ENCODE measurements at regions not wholly inside any gene's neighbourhood (a gene's known extent, or its start where the extent isn't known, plus 50 kb on each side); places are given as distances from the start of the nearest gene placed in this dataset.
"Not testable (repeated sequence)": the region's sequence is repeated elsewhere in the genome, so short reads cannot be mapped to it uniquely, and the experiment has no call there.

DNA sequence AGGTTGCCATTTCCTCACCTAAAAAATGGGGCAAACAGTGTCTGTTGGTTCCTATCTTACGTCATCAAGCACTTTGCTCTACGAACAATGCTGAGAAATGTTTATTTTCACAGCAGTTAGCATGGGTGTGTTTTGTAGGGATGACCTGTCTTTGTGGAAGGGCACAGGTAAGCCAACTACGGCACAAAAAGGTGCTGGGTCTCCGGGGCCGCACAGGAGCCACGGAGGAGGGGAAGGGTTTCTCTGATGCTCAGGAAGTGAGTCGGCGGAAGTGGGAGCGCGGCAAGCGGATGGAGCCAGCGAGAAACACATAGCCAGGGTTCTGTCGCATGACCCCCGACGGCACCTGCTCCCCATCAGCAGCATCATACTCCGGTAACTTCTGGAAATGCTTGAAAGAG, 65.6 kb upstream of the TCL1B start:
- Histone ChIP-seq H3K4me1 (peaks cover 18% of the 10 kb centered on the region), H3K4me2 (no peak overlapping the region), H3K9ac (no peak overlapping the region), H3K4me3 (no peak overlapping the region), H3K9me3 (peaks cover 17% of the 10 kb centered on the region), H3K27me3 (no peaks in the 10 kb centered on the region), H3K36me3 (no peaks in the 10 kb centered on the region), H3K27ac (no peak overlapping the region), H4K20me1 (no peaks in the 10 kb centered on the region)
- no peak for TF ChIP-seq Cebpa-rat (IDR thresholded peaks at IDR 0.05)

DNA sequence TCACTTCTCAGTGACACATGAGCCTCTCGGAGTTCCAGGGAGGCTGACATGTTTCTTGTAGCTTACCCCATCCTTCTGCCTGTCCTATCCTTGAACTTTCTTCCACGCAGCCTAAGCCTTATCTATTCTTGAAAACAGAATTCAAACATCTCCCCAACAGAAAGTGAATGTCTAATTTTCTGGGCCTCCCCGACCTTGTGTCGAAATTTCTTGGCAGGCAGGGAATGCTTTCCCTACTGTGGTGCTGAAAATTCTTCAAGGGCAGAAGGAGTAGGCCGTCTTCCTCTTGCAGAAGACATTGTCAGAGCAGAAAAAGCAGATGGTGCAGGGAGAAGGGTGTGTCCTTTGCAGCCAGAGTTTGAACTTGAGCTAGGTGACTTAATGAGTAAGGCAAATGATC, 63.0 kb upstream of the TCL1B start:
- no peak overlapping the region for H3K27ac ChIP-seq
- no peaks in the 10 kb centered on the region for H3K27me3 ChIP-seq
- H3K4me3 ChIP-seq: no peak overlapping the region
- H3K4me1 ChIP-seq: peaks cover 30% of the 10 kb centered on the region
- no peak overlapping the region for H3K9ac ChIP-seq
- peak overlapping the region; percentile 39 for H3K4me2 ChIP-seq
- no peak for TF ChIP-seq Cebpa-rat (IDR thresholded peaks at IDR 0.05)
- peaks cover 23% of the 10 kb centered on the region for H3K9me3 ChIP-seq
- no peaks in the 10 kb centered on the region for H3K36me3 ChIP-seq
- H4K20me1 ChIP-seq: no peaks in the 10 kb centered on the region

DNA sequence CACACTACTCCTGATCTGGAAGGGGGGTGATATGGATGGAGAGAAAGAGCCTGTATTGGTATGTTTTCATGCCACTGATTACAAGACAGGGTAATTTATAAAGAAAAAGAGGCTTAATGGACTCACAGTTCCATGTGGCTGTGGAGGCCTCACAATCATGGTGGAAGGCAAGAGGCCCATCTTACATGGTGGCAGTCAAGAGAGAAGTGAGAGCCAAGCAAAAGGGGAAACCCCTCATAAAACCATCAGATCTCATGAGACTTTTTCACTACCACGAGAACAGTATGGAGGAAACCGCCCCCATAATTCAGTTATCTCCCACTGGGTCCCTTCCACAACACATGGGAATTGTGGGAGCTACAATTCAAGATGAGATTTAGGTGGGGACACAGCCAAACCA, 60.5 kb upstream of the TCL1B start:
- not testable (repeated sequence) for H4K20me1 ChIP-seq

DNA sequence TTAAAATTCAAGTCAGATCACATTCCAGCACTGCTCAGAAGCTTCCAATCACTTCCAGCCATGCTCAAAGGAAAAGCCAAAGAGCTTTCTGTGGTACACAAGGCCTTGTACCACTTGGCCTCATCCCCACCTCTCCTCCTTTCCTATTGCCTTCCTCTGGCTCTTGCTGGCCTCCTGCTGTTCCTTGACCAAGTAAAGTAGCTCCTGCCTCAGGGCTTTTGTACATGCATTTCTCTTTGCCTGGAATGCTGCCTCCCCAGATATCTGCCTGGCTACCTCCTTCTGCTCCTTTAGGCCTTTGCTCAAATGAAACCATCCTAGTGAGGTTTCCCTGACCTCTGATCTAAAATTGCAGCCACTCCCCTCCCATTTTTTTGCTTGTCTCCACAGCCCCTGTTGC, 51.2 kb upstream of the TCL1B start:
- peaks cover 33% of the 10 kb centered on the region for H3K9me3 ChIP-seq
- H3K4me2 ChIP-seq: no peak overlapping the region
- H3K36me3 ChIP-seq: 0 out of 2 replicates have a peak, but pooled peaks cover 5% of the 10 kb centered on the region
- no peak overlapping the region for H3K4me3 ChIP-seq
- H3K27me3 ChIP-seq: no peaks in the 10 kb centered on the region
- no peak overlapping the region for H3K27ac ChIP-seq
- TF ChIP-seq Cebpa-rat (IDR thresholded peaks at IDR 0.05): no peak
- no peak overlapping the region for H3K9ac ChIP-seq
- H3K4me1 ChIP-seq: no peaks in the 10 kb centered on the region
- no peaks in the 10 kb centered on the region for H4K20me1 ChIP-seq

More for the DNA sequence above, 60.5 kb upstream of the TCL1B start:
- Histone ChIP-seq H3K9me3 (peaks cover 45% of the 10 kb centered on the region), H3K4me2 (peak overlapping the region; percentile 56), H3K4me1 (peaks cover 30% of the 10 kb centered on the region)
- H3K27ac ChIP-seq, H3K4me3 ChIP-seq, H3K36me3 ChIP-seq, H3K27me3 ChIP-seq, H3K9ac ChIP-seq: not testable (repeated sequence)
